ENCODE measurements at regions not wholly inside any gene's neighbourhood (a gene's known extent, or its start where the extent isn't known, plus 50 kb on each side); places are given as distances from the start of the nearest gene placed in this dataset.

GRCh38 chr18:76720683-76721082, 101.7 kb upstream of the ZNF236 start:
- ChIA-PET POLR2A (ENCODE audit: unreplicated experiment) (no interaction called here), CTCF (interaction anchor here (1.4 kb wide), 1 partner anchor 11 kb away, joined by 3 read pairs; no protein-coding TSS in a partner anchor)
- H3K9me3 ChIP-seq (ENCODE audit: control insufficient read depth, insufficient read depth, low read length), result no peaks in the 10 kb centered on the region
- H3K27me3 ChIP-seq (ENCODE audit: control insufficient read depth, insufficient read depth, low read length), result peaks cover 6% of the 10 kb centered on the region
- H2BK20ac ChIP-seq (ENCODE audit: low read depth, low read length), result no peak overlapping the region
- no peak overlapping the region for H2AK5ac ChIP-seq (ENCODE audit: low read depth, low read length)
- H3K4me3 ChIP-seq (ENCODE audit: insufficient read depth, low read depth, low read length), result no peak overlapping the region
- H3K79me1 ChIP-seq (ENCODE audit: low read depth in 1 of 2, low read length in 2 of 2), result no peaks in the 10 kb centered on the region
- intact Hi-C loops (cut with micrococcal nuclease) (no loop called here), in situ Hi-C loops (cut with MboI; ENCODE audit: low sequenced_read_pairs) (no loop called here), dilution Hi-C loops (cut with HindIII; ENCODE audit: low sequenced_read_pairs, unreplicated experiment) (no loop called here)
- H2BK5ac ChIP-seq (ENCODE audit: low read depth, low read length, poor library complexity, severe bottlenecking), result no peak overlapping the region
- H4K20me1 ChIP-seq (ENCODE audit: insufficient read depth, low read length), result no peaks in the 10 kb centered on the region
- H3K18ac ChIP-seq (ENCODE audit: low read depth, low read length), result no peak overlapping the region
- no peak overlapping the region for H3K4me2 ChIP-seq (ENCODE audit: low read depth, low read length)
- H3K9ac ChIP-seq (ENCODE audit: low read depth, low read length), result no peak overlapping the region
- TF ChIP-seq CEBPB (IDR thresholded peaks at IDR 0.05; ENCODE audit: low read depth, low read length) (peak; percentile 93), RAD21 (IDR thresholded peaks at IDR 0.05; ENCODE audit: low read length) (no peak), USF2 (IDR thresholded peaks at IDR 0.05; ENCODE audit: low read depth, low read length) (no peak), SMC3 (IDR thresholded peaks at IDR 0.05; ENCODE audit: low read depth, low read length) (no peak), POLR2A (IDR thresholded peaks at IDR 0.05; ENCODE audit: low read depth, low read length) (no peak)
- H4K5ac ChIP-seq (ENCODE audit: low read depth, low read length), result no peak overlapping the region
- no peak overlapping the region for H4K91ac ChIP-seq (ENCODE audit: insufficient read depth, low read depth, low read length)
- no peak overlapping the region for H3K56ac ChIP-seq (ENCODE audit: extremely low read depth, insufficient read depth, low read length)
- no peaks in the 10 kb centered on the region for H3K4me1 ChIP-seq (ENCODE audit: control insufficient read depth, insufficient read depth, low read length)
- no peak overlapping the region for H3K23ac ChIP-seq (ENCODE audit: low read depth, low read length)
- H4K8ac ChIP-seq (ENCODE audit: low read depth in 2 of 2, low read length in 2 of 2), result no peak overlapping the region
- no peak overlapping the region for H3K27ac ChIP-seq (ENCODE audit: insufficient read depth, low read length)
- no peaks in the 10 kb centered on the region for H3K9me1 ChIP-seq (ENCODE audit: insufficient read depth, low read length)
- no peak overlapping the region for H3K4ac ChIP-seq (ENCODE audit: low read depth, low read length)
- H2AK9ac ChIP-seq (replicated peaks; ENCODE audit: low read depth, low read length, poor library complexity), result no peak overlapping the region
- no peaks in the 10 kb centered on the region for H3K36me3 ChIP-seq (ENCODE audit: control insufficient read depth, insufficient read depth, low read length)
- BruUV-seq (replicated peaks), result no TSS peak
- no peak for DNase-seq
- H3K14ac ChIP-seq (replicated peaks; ENCODE audit: low read depth, low read length), result no peak overlapping the region
- WGBS, 2 experiments (ENCODE audit: extremely low coverage in 2 of 2, insufficient read length in 1 of 2), result no CpG with 5 or more reads among the region's 5 CpGs
- peak; percentile 24; the same call in 1 of the 2 replicates for ATAC-seq (ENCODE audit: low read depth)
- no peak overlapping the region for H2BK120ac ChIP-seq (ENCODE audit: low read depth, low read length)
- no peak overlapping the region for H2AFZ ChIP-seq (replicated peaks; ENCODE audit: low read length, poor library complexity)
- H2BK15ac ChIP-seq (ENCODE audit: low read depth, low read length), result no peak overlapping the region

Data from IMR-90 (cell line).